NCI-H69 (cell line): ENCODE measurements at regions not wholly inside any gene's neighbourhood (a gene's known extent, or its start where the extent isn't known, plus 50 kb on each side); places are given as distances from the start of the nearest gene placed in this dataset.

Source experiments
- DNase-seq: peaks from one replicate; lab custom pipeline; 2025; lab: John Stamatoyannopoulos, UW

GRCh38 chr5:116695681-116696080, 121.1 kb upstream of the SEMA6A start:
- DNase-seq, result no peak

- DNase-seq, result no peak
Measured at GRCh38 chr5:116686438-116686837, 111.8 kb upstream of the SEMA6A start.

GRCh38 chr5:116685931-116686330, 111.3 kb upstream of the SEMA6A start:
- no peak for DNase-seq

- DNase-seq, result no peak
Measured at GRCh38 chr5:116685069-116685468, 110.4 kb upstream of the SEMA6A start.

- DNase-seq, result no peak
Measured at GRCh38 chr5:116681334-116682013, 106.9 kb upstream of the SEMA6A start.

GRCh38 chr5:116675626-116675910, 100.9 kb upstream of the SEMA6A start:
- DNase-seq, result no peak

- DNase-seq, result peak; percentile 12
Measured at GRCh38 chr5:116674881-116675625, 100.4 kb upstream of the SEMA6A start.

GRCh38 chr5:116673453-116673852, 98.8 kb upstream of the SEMA6A start:
- no peak for DNase-seq

- DNase-seq, result no peak
Measured at GRCh38 chr5:116672203-116672602, 97.6 kb upstream of the SEMA6A start.

- no peak for DNase-seq
Measured at GRCh38 chr5:116671211-116671736, 96.7 kb upstream of the SEMA6A start.

GRCh38 chr5:116669261-116670031, 94.8 kb upstream of the SEMA6A start:
- DNase-seq, result peak; percentile 65

GRCh38 chr5:116668390-116668789, 93.8 kb upstream of the SEMA6A start:
- no peak for DNase-seq

- no peak for DNase-seq
Measured at GRCh38 chr5:116666901-116667300, 92.3 kb upstream of the SEMA6A start.

GRCh38 chr5:116664988-116665387, 90.4 kb upstream of the SEMA6A start:
- no peak for DNase-seq

GRCh38 chr5:116663081-116663480, 88.5 kb upstream of the SEMA6A start:
- DNase-seq, result no peak

GRCh38 chr5:116661419-116661818, 86.8 kb upstream of the SEMA6A start:
- no peak for DNase-seq

- DNase-seq, result no peak
Measured at GRCh38 chr5:116660929-116661328, 86.3 kb upstream of the SEMA6A start.

GRCh38 chr5:116658830-116659229, 84.2 kb upstream of the SEMA6A start:
- no peak for DNase-seq

GRCh38 chr5:116658141-116658540, 83.5 kb upstream of the SEMA6A start:
- no peak for DNase-seq

GRCh38 chr5:116655431-116655830, 80.8 kb upstream of the SEMA6A start:
- no peak for DNase-seq

GRCh38 chr5:116654925-116655324, 80.3 kb upstream of the SEMA6A start:
- no peak for DNase-seq

GRCh38 chr5:116652903-116653302, 78.3 kb upstream of the SEMA6A start:
- peak; percentile 52 for DNase-seq

- peak; percentile 99 for DNase-seq
Measured at GRCh38 chr5:116652196-116652729, 77.6 kb upstream of the SEMA6A start.
